GM12874 (cell line): ENCODE measurements at regions not wholly inside any gene's neighbourhood (a gene's known extent, or its start where the extent isn't known, plus 50 kb on each side); places are given as distances from the start of the nearest gene placed in this dataset.

Experiments used
- CTCF ChIP-seq: IDR thresholded peaks from 2 replicates; pipeline ENCODE4 v1.5.1; 2011; ENCODE audit warnings: low read depth, mild to moderate bottlenecking, control low read depth, low read length, moderate library complexity; ENCODE audit not compliant: insufficient read depth

- no peak for TF ChIP-seq CTCF
Measured at GRCh38 chrX:10903523-10903922, 207.6 kb upstream of the HCCS start.

GRCh38 chrX:10904220-10904619 lies 206.9 kb upstream of the HCCS start:
- no peak for TF ChIP-seq CTCF

GRCh38 chrX:10906866-10907265 lies 204.3 kb upstream of the HCCS start:
- TF ChIP-seq CTCF = no peak

GRCh38 chrX:10922159-10922558 lies 189.0 kb upstream of the HCCS start:
- TF ChIP-seq CTCF = no peak

GRCh38 chrX:10922835-10923234 lies 188.3 kb upstream of the HCCS start:
- no peak for TF ChIP-seq CTCF

GRCh38 chrX:10923466-10923865 lies 187.7 kb upstream of the HCCS start:
- no peak for TF ChIP-seq CTCF

- TF ChIP-seq CTCF = no peak
Measured at GRCh38 chrX:10926404-10926803, 184.7 kb upstream of the HCCS start.

GRCh38 chrX:10926891-10927290 lies 184.2 kb upstream of the HCCS start:
- TF ChIP-seq CTCF = no peak
